ENCODE measurements at regions not wholly inside any gene's neighbourhood (a gene's known extent, or its start where the extent isn't known, plus 50 kb on each side); places are given as distances from the start of the nearest gene placed in this dataset.

- H3K36me3 Mint-ChIP-seq (ENCODE audit: insufficient read depth) = no peaks in the 10 kb centered on the region
- TF ChIP-seq, protein P1, sequence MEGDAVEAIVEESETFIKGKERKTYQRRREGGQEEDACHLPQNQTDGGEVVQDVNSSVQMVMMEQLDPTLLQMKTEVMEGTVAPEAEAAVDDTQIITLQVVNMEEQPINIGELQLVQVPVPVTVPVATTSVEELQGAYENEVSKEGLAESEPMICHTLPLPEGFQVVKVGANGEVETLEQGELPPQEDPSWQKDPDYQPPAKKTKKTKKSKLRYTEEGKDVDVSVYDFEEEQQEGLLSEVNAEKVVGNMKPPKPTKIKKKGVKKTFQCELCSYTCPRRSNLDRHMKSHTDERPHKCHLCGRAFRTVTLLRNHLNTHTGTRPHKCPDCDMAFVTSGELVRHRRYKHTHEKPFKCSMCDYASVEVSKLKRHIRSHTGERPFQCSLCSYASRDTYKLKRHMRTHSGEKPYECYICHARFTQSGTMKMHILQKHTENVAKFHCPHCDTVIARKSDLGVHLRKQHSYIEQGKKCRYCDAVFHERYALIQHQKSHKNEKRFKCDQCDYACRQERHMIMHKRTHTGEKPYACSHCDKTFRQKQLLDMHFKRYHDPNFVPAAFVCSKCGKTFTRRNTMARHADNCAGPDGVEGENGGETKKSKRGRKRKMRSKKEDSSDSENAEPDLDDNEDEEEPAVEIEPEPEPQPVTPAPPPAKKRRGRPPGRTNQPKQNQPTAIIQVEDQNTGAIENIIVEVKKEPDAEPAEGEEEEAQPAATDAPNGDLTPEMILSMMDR (IDR thresholded peaks at IDR 0.05; ENCODE audit: unreplicated experiment) = no peak
- no peak overlapping the region for H3K4me3 Mint-ChIP-seq (ENCODE audit: low read depth)
- no peak for DNase-seq (ENCODE audit: low spot score, unreplicated experiment)
- peaks cover 3% of the 10 kb centered on the region for H3K9me3 Mint-ChIP-seq (ENCODE audit: low read depth)
- no peak overlapping the region for H3K27ac Mint-ChIP-seq
- H3K4me1 Mint-ChIP-seq (ENCODE audit: low read depth) = no peaks in the 10 kb centered on the region
- H3K27me3 Mint-ChIP-seq = no peaks in the 10 kb centered on the region
Measured at GRCh38 chr4:178838776-178839175, 1396.5 kb upstream of the AGA start.

- no peaks in the 10 kb centered on the region for H3K4me1 Mint-ChIP-seq (ENCODE audit: low read depth)
- TF ChIP-seq, protein P1 (IDR thresholded peaks at IDR 0.05; ENCODE audit: unreplicated experiment) = no peak
- no peaks in the 10 kb centered on the region for H3K27me3 Mint-ChIP-seq
- no peaks in the 10 kb centered on the region for H3K9me3 Mint-ChIP-seq (ENCODE audit: low read depth)
- DNase-seq (ENCODE audit: low spot score, unreplicated experiment) = no peak
- no peak overlapping the region for H3K27ac Mint-ChIP-seq
- no peak overlapping the region for H3K4me3 Mint-ChIP-seq (ENCODE audit: low read depth)
- H3K36me3 Mint-ChIP-seq (ENCODE audit: insufficient read depth) = no peaks in the 10 kb centered on the region
Measured at GRCh38 chr4:178856139-178856800, 1414.0 kb upstream of the AGA start.

DNA sequence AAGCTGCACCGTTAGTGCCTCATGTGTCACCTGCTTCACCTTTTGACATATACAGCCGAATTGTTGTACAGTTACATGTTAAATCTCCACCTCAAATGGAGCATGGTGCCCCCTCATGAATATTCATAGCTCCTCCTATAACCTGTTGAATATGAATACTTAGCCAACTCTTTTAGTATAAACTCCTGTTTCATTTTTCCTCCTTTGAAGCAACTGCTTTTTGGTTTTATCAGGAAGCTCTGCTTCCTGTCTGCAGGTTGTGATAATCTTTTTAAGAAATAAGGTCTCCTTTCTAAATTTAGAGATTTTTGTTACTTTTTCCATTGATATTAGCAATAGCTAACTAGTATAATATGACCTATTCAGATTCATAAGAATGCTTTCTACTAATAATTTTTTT is 1429.2 kb upstream of the AGA start:
- TF ChIP-seq, protein P1 (IDR thresholded peaks at IDR 0.05; ENCODE audit: unreplicated experiment) = no peak
- H3K27ac Mint-ChIP-seq = no peak overlapping the region

DNA sequence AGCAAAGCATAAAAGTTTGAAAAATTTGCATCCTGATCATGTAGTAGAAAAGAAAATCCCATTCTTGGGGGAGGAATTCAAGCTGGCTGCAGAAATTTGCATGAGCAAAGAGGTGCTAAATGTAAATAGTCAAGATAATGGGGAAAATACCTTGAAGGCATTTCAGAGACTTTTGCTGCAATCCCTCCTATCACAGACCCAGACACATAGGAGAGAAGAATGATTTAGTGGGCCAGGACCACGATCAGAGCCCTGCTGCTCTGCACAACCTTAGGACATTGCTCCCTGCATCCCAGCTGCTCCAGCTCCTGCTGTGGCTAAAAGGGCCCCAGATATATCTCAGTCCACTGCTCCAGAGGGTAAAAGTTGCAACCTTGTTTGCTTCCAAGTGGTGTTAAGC is 1439.7 kb upstream of the AGA start:
- Mint-ChIP-seq H3K36me3 (ENCODE audit: insufficient read depth) (no peaks in the 10 kb centered on the region), H3K4me1 (ENCODE audit: low read depth) (no peaks in the 10 kb centered on the region), H3K27ac (no peak overlapping the region), H3K9me3 (ENCODE audit: low read depth) (peaks cover 11% of the 10 kb centered on the region), H3K4me3 (ENCODE audit: low read depth) (no peak overlapping the region), H3K27me3 (no peaks in the 10 kb centered on the region)
- DNase-seq (ENCODE audit: low spot score, unreplicated experiment) = no peak
- TF ChIP-seq, protein P1 (IDR thresholded peaks at IDR 0.05; ENCODE audit: unreplicated experiment) = no peak

More for the DNA sequence above, 1429.2 kb upstream of the AGA start:
- Mint-ChIP-seq H3K36me3 (ENCODE audit: insufficient read depth) (no peaks in the 10 kb centered on the region), H3K4me1 (ENCODE audit: low read depth) (no peaks in the 10 kb centered on the region), H3K27me3 (no peaks in the 10 kb centered on the region), H3K4me3 (ENCODE audit: low read depth) (no peak overlapping the region), H3K9me3 (ENCODE audit: low read depth) (no peaks in the 10 kb centered on the region)
- no peak for DNase-seq (ENCODE audit: low spot score, unreplicated experiment)

DNA sequence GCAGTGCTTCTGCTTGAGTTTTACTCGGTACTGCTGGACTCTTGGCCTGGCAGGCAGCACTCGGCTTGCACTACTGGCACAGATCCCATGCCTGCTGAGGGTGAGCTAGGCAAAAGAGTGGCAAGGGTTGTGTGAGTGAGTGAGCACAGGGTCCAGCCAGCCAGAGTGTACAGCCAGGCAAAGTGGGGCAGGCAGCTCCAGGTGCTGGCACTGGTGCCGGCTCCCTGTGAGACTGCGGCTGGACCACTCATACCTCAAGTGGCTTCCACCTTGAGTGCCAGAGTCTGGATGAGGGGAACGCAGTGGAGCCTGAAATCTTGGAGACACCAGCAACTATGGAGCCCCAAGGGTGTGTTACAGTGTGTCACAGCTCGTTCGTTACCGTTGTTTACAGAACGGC is 1451.9 kb upstream of the AGA start:
- TF ChIP-seq, protein P1 (IDR thresholded peaks at IDR 0.05; ENCODE audit: unreplicated experiment) = no peak
- no peak for DNase-seq (ENCODE audit: low spot score, unreplicated experiment)
- H3K9me3 Mint-ChIP-seq (ENCODE audit: low read depth) = no peaks in the 10 kb centered on the region
- H3K4me1 Mint-ChIP-seq (ENCODE audit: low read depth) = peaks cover 11% of the 10 kb centered on the region
- H3K4me3 Mint-ChIP-seq (ENCODE audit: low read depth) = no peak overlapping the region
- H3K27ac Mint-ChIP-seq = no peak overlapping the region
- no peaks in the 10 kb centered on the region for H3K36me3 Mint-ChIP-seq (ENCODE audit: insufficient read depth)
- no peaks in the 10 kb centered on the region for H3K27me3 Mint-ChIP-seq
